DND-41 (cell line): ENCODE measurements at regions not wholly inside any gene's neighbourhood (a gene's known extent, or its start where the extent isn't known, plus 50 kb on each side); places are given as distances from the start of the nearest gene placed in this dataset.

Experiments used
- EZH2 ChIP-seq: IDR thresholded peaks from 3 replicates; pipeline ENCODE4 v1.6.1; 2012; ENCODE audit warnings: borderline replicate concordance, low read depth, mild to moderate bottlenecking, moderate library complexity, low read length, inconsistent platforms; ENCODE audit not compliant: severe bottlenecking
- TF ChIP-seq, protein P1 (sequence below): IDR thresholded peaks from 2 replicates; pipeline ENCODE4 v1.5.1; 2012; ENCODE audit warnings: borderline replicate concordance, low read length, moderate library complexity, mild to moderate bottlenecking; ENCODE audit not compliant: poor library complexity, severe bottlenecking; ENCODE audit errors: extremely low read depth

DNA sequence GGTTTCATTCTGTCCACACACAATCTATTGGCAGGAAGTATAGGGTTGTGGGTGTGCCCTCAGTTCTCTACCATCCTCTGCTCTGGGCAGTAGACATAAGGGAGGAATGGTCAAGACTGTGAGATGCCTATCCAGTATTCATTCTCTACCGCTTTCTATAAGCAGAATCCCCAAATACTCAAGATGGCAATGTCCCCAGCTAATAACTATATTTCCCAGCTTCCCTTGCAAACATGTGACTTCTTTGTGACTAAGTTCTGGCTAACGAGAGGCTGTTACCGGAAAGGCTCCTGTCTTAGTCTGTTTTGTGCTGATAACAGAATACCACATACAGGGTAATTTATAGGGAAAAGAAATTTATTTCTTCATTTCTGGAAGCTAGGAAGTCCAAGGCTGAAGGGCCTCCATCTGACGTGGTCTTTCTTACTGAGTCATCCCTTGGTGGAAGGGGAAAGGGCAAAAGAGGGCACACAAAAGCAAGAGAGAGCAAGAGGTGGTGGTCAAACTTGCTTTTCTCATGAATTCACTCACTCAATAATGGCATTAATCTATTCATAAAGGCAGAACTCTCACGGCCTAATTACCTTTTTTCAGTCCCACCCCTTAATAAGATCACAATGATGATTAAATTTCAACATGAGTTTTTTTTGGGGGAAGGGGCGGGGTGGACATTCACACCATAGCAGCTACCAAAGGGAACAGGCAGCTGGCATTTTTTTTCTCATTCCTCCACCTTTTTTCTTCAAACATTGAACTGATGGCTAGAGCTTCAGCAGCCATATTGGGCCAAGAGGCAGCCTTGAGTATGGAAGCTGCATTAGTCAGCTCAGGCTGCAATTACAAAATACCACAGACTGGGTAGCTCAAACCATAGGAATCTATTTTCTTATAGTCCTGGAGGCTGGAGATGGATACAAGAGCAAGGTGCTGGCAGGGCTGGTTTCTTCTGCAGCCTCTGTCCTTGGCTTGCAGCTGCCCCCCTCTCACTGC, 109.7 kb upstream of the OR9Q1 start:
- TF ChIP-seq, protein P1, sequence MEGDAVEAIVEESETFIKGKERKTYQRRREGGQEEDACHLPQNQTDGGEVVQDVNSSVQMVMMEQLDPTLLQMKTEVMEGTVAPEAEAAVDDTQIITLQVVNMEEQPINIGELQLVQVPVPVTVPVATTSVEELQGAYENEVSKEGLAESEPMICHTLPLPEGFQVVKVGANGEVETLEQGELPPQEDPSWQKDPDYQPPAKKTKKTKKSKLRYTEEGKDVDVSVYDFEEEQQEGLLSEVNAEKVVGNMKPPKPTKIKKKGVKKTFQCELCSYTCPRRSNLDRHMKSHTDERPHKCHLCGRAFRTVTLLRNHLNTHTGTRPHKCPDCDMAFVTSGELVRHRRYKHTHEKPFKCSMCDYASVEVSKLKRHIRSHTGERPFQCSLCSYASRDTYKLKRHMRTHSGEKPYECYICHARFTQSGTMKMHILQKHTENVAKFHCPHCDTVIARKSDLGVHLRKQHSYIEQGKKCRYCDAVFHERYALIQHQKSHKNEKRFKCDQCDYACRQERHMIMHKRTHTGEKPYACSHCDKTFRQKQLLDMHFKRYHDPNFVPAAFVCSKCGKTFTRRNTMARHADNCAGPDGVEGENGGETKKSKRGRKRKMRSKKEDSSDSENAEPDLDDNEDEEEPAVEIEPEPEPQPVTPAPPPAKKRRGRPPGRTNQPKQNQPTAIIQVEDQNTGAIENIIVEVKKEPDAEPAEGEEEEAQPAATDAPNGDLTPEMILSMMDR = no peak
- no peak for TF ChIP-seq EZH2
